ENCODE measurements at regions not wholly inside any gene's neighbourhood (a gene's known extent, or its start where the extent isn't known, plus 50 kb on each side); places are given as distances from the start of the nearest gene placed in this dataset.

GRCh38 chr2:64342195-64343099, 111.5 kb upstream of the LGALSL start:
- Mint-ChIP-seq H3K27ac (no peak overlapping the region), H3K36me3 (ENCODE audit: insufficient read depth) (no peaks in the 10 kb centered on the region), H3K4me3 (ENCODE audit: low read depth) (no peak overlapping the region), H3K27me3 (no peaks in the 10 kb centered on the region), H3K9me3 (ENCODE audit: low read depth) (no peaks in the 10 kb centered on the region), H3K4me1 (ENCODE audit: low read depth) (peaks cover 3% of the 10 kb centered on the region)
- TF ChIP-seq CTCF (IDR thresholded peaks at IDR 0.05; ENCODE audit: unreplicated experiment): no peak
- DNase-seq (ENCODE audit: low spot score, unreplicated experiment): no peak

GRCh38 chr2:64344999-64345576, 108.9 kb upstream of the LGALSL start:
- no peak for TF ChIP-seq CTCF (IDR thresholded peaks at IDR 0.05; ENCODE audit: unreplicated experiment)
- DNase-seq (ENCODE audit: low spot score, unreplicated experiment): no peak
- no peaks in the 10 kb centered on the region for H3K36me3 Mint-ChIP-seq (ENCODE audit: insufficient read depth)
- H3K4me1 Mint-ChIP-seq (ENCODE audit: low read depth): peaks cover 1% of the 10 kb centered on the region
- no peak overlapping the region for H3K27ac Mint-ChIP-seq
- H3K4me3 Mint-ChIP-seq (ENCODE audit: low read depth): no peak overlapping the region
- no peaks in the 10 kb centered on the region for H3K27me3 Mint-ChIP-seq
- H3K9me3 Mint-ChIP-seq (ENCODE audit: low read depth): no peaks in the 10 kb centered on the region

GRCh38 chr2:64345998-64346397, 108.0 kb upstream of the LGALSL start:
- TF ChIP-seq CTCF (IDR thresholded peaks at IDR 0.05; ENCODE audit: unreplicated experiment): no peak
- no peaks in the 10 kb centered on the region for H3K36me3 Mint-ChIP-seq (ENCODE audit: insufficient read depth)
- H3K27ac Mint-ChIP-seq: no peak overlapping the region
- H3K27me3 Mint-ChIP-seq: no peaks in the 10 kb centered on the region
- H3K4me1 Mint-ChIP-seq (ENCODE audit: low read depth): peaks cover 1% of the 10 kb centered on the region
- H3K4me3 Mint-ChIP-seq (ENCODE audit: low read depth): no peak overlapping the region
- DNase-seq (ENCODE audit: low spot score, unreplicated experiment): no peak
- no peaks in the 10 kb centered on the region for H3K9me3 Mint-ChIP-seq (ENCODE audit: low read depth)

GRCh38 chr2:64348386-64349130, 105.4 kb upstream of the LGALSL start:
- no peak for DNase-seq (ENCODE audit: low spot score, unreplicated experiment)
- TF ChIP-seq CTCF (IDR thresholded peaks at IDR 0.05; ENCODE audit: unreplicated experiment): no peak
- Mint-ChIP-seq H3K27me3 (no peaks in the 10 kb centered on the region), H3K9me3 (ENCODE audit: low read depth) (peaks cover 6% of the 10 kb centered on the region), H3K27ac (no peak overlapping the region), H3K4me1 (ENCODE audit: low read depth) (peaks cover 1% of the 10 kb centered on the region), H3K36me3 (ENCODE audit: insufficient read depth) (no peaks in the 10 kb centered on the region), H3K4me3 (ENCODE audit: low read depth) (no peak overlapping the region)

GRCh38 chr2:64349131-64349530, 104.8 kb upstream of the LGALSL start:
- H3K4me3 Mint-ChIP-seq (ENCODE audit: low read depth): no peak overlapping the region
- no peaks in the 10 kb centered on the region for H3K36me3 Mint-ChIP-seq (ENCODE audit: insufficient read depth)
- TF ChIP-seq CTCF (IDR thresholded peaks at IDR 0.05; ENCODE audit: unreplicated experiment): no peak
- peaks cover 6% of the 10 kb centered on the region for H3K9me3 Mint-ChIP-seq (ENCODE audit: low read depth)
- peaks cover 1% of the 10 kb centered on the region for H3K4me1 Mint-ChIP-seq (ENCODE audit: low read depth)
- DNase-seq (ENCODE audit: low spot score, unreplicated experiment): no peak
- H3K27me3 Mint-ChIP-seq: no peaks in the 10 kb centered on the region
- H3K27ac Mint-ChIP-seq: no peak overlapping the region
